ENCODE measurements at regions not wholly inside any gene's neighbourhood (a gene's known extent, or its start where the extent isn't known, plus 50 kb on each side); places are given as distances from the start of the nearest gene placed in this dataset.

GRCh38 chr14:71803539-71804260 lies 128.5 kb upstream of the RGS6 start:
- TF ChIP-seq, protein P1, sequence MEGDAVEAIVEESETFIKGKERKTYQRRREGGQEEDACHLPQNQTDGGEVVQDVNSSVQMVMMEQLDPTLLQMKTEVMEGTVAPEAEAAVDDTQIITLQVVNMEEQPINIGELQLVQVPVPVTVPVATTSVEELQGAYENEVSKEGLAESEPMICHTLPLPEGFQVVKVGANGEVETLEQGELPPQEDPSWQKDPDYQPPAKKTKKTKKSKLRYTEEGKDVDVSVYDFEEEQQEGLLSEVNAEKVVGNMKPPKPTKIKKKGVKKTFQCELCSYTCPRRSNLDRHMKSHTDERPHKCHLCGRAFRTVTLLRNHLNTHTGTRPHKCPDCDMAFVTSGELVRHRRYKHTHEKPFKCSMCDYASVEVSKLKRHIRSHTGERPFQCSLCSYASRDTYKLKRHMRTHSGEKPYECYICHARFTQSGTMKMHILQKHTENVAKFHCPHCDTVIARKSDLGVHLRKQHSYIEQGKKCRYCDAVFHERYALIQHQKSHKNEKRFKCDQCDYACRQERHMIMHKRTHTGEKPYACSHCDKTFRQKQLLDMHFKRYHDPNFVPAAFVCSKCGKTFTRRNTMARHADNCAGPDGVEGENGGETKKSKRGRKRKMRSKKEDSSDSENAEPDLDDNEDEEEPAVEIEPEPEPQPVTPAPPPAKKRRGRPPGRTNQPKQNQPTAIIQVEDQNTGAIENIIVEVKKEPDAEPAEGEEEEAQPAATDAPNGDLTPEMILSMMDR (conservative IDR thresholded peaks at IDR 0.05; ENCODE audit: low read depth, low read length), result no peak
- TF ChIP-seq EZH2 (IDR thresholded peaks at IDR 0.05; ENCODE audit: low read length, unreplicated experiment), result no peak
